Liver (tissue), 8 donors: ENCODE measurements at regions not wholly inside any gene's neighbourhood (a gene's known extent, or its start where the extent isn't known, plus 50 kb on each side); places are given as distances from the start of the nearest gene placed in this dataset.

Source experiments
- DNase-seq: peaks from one replicate; pipeline ENCODE4 v3.0.0-alpha.2; 2017; ENCODE audit warnings: low spot score
- H3K27ac ChIP-seq, 2 donors: one replicate each; pipeline ENCODE4 v1.7.0; 2013; ENCODE audit warnings: inconsistent platforms in 2 of 2, low read length in 2 of 2, control low read depth in 1 of 2, low read depth in 1 of 2, mild to moderate bottlenecking in 1 of 2
- H3K27me3 ChIP-seq, 4 donors: one replicate each; pipeline versions ENCODE4 v1.6.1 to v1.7.0; 2013; ENCODE audit warnings: low read length in 3 of 4, inconsistent platforms in 1 of 4, mild to moderate bottlenecking in 1 of 4, moderate library complexity in 1 of 4; ENCODE audit not compliant: control insufficient read depth in 4 of 4, insufficient read depth in 4 of 4
- H3K36me3 ChIP-seq, 4 donors: one replicate each; pipeline versions ENCODE4 v1.6.1 to v1.7.0; 2013; ENCODE audit warnings: low read length in 3 of 4, mild to moderate bottlenecking in 3 of 4, low read depth in 1 of 4, moderate library complexity in 1 of 4; ENCODE audit not compliant: control insufficient read depth in 4 of 4, insufficient read depth in 3 of 4
- H3K4me1 ChIP-seq, 4 donors: one replicate each; pipeline versions ENCODE4 v1.6.1 to v1.7.0; 2013; ENCODE audit warnings: low read length in 3 of 4, mild to moderate bottlenecking in 3 of 4, moderate library complexity in 1 of 4; ENCODE audit not compliant: control insufficient read depth in 4 of 4, insufficient read depth in 4 of 4
- H3K4me3 ChIP-seq, 3 donors: one replicate each; pipeline versions ENCODE4 v1.6.1 to v1.7.0; 2013; ENCODE audit warnings: low read length in 3 of 3, control low read depth in 1 of 3, low read depth in 1 of 3, mild to moderate bottlenecking in 1 of 3
- H3K9ac ChIP-seq, 2 donors: one replicate each; pipeline ENCODE4 v1.7.0; 2013; ENCODE audit warnings: low read length in 2 of 2, mild to moderate bottlenecking in 2 of 2, moderate library complexity in 2 of 2, control low read depth in 1 of 2, low read depth in 1 of 2
- H3K9me3 ChIP-seq, 4 donors: one replicate each; pipeline versions ENCODE4 v1.6.1 to v1.7.0; 2013; ENCODE audit warnings: low read length in 3 of 4; ENCODE audit not compliant: control insufficient read depth in 4 of 4
- ATF3 ChIP-seq: IDR thresholded peaks from 2 replicates; pipeline ENCODE4 v1.6.1; 2016; ENCODE audit warnings: antibody characterized with exemption
- CTCF ChIP-seq: fragments of 150-350 bp; IDR thresholded peaks from 2 replicates; pipeline ENCODE4 v1.5.1; 2017; ENCODE audit warnings: improper control_type of control experiment, low read depth, low read length; ENCODE audit not compliant: missing input control
- EGR1 ChIP-seq, 2 donors: IDR thresholded peaks; 2 replicates each; pipeline ENCODE4 v1.6.1; 2016 to 2018; ENCODE audit warnings: antibody characterized with exemption in 2 of 2, low read depth in 2 of 2
- FOXA1 ChIP-seq: IDR thresholded peaks from 2 replicates; pipeline ENCODE4 v1.6.1; 2016; ENCODE audit warnings: antibody characterized with exemption
- FOXA2 ChIP-seq: IDR thresholded peaks from 2 replicates; pipeline ENCODE4 v1.6.1; 2016; ENCODE audit warnings: antibody characterized with exemption
- GABPA ChIP-seq, 2 donors: IDR thresholded peaks in 1 of 2; conservative IDR thresholded peaks in 1 of 2; 2 replicates each; pipeline ENCODE4 v1.6.1; 2016; ENCODE audit warnings: antibody characterized with exemption in 2 of 2, mild to moderate bottlenecking in 1 of 2, moderate library complexity in 1 of 2
- HNF4A ChIP-seq, 2 donors: conservative IDR thresholded peaks; 2 replicates each; pipeline ENCODE4 v1.6.1; 2016; ENCODE audit warnings: antibody characterized with exemption in 2 of 2, mild to moderate bottlenecking in 2 of 2
- HNF4G ChIP-seq: IDR thresholded peaks from 2 replicates; pipeline ENCODE4 v1.6.1; 2016; ENCODE audit warnings: antibody characterized with exemption
- MAX ChIP-seq: IDR thresholded peaks from 2 replicates; pipeline ENCODE4 v1.6.1; 2016; ENCODE audit warnings: antibody characterized with exemption
- RAD21 ChIP-seq, 2 donors: IDR thresholded peaks; 2 replicates each; pipeline ENCODE4 v1.6.1; 2016; ENCODE audit warnings: antibody characterized with exemption in 2 of 2, mild to moderate bottlenecking in 2 of 2
- REST ChIP-seq: IDR thresholded peaks from 2 replicates; pipeline ENCODE4 v1.6.1; 2016; ENCODE audit warnings: antibody characterized with exemption, mild to moderate bottlenecking
- RXRA ChIP-seq, 2 donors: IDR thresholded peaks; 2 replicates each; pipeline ENCODE4 v1.6.1; 2017 to 2018; ENCODE audit warnings: antibody characterized with exemption in 2 of 2, mild to moderate bottlenecking in 1 of 2
- SP1 ChIP-seq: IDR thresholded peaks from 2 replicates; pipeline ENCODE4 v1.6.1; 2018; ENCODE audit warnings: antibody characterized with exemption, mild to moderate bottlenecking
- TAF1 ChIP-seq: conservative IDR thresholded peaks from 2 replicates; pipeline ENCODE4 v1.6.1; 2016; ENCODE audit warnings: antibody characterized with exemption, mild to moderate bottlenecking
- YY1 ChIP-seq: IDR thresholded peaks from 2 replicates; pipeline ENCODE4 v1.6.1; 2016; ENCODE audit warnings: antibody characterized with exemption, mild to moderate bottlenecking
- ZBTB33 ChIP-seq: IDR thresholded peaks from 2 replicates; pipeline ENCODE4 v1.6.1; 2016; ENCODE audit warnings: antibody characterized with exemption
- WGBS: extraction: QIAGEN DNeasy Blood & Tissue Kit; methylation state at CpG from one replicate; pipeline ENCODE4 v1.1.7; 2013; 5-methylcytosine and 5-hydroxymethylcytosine counted together
- donor health status: healthy.
- donor health status: healthy.
- donor health status: healthy.
- donor health status: healthy.
- donor health status: healthy.

- Histone ChIP-seq H3K27me3 (no peaks in the 10 kb centered on the region), H3K9me3 (no peaks in the 10 kb centered on the region), H3K9ac (no peak overlapping the region), H3K4me1 (no peaks in the 10 kb centered on the region), H3K27ac (no peak overlapping the region), H3K4me3 (no peak overlapping the region), H3K36me3 (no peaks in the 10 kb centered on the region)
- DNase-seq: no peak
- 67% methylated on average over 1 of the region's 1 CpG for WGBS
- TF ChIP-seq FOXA2 (no peak), RXRA (IDR thresholded peaks at IDR 0.05) (no peak), MAX (no peak), SP1 (no peak), ATF3 (no peak), REST (no peak), GABPA (IDR thresholded peaks at IDR 0.05 in 1 of 2, conservative IDR thresholded peaks at IDR 0.05 in 1 of 2) (no peak), RAD21 (IDR thresholded peaks at IDR 0.05) (no peak), YY1 (no peak), TAF1 (no peak), CTCF (no peak), FOXA1 (no peak), EGR1 (IDR thresholded peaks at IDR 0.05; ENCODE audit: low read depth in 2 of 2) (no peak), ZBTB33 (no peak)
Measured at GRCh38 chr1:186564582-186564981, 103.7 kb upstream of the PDC start.

GRCh38 chr1:186559601-186560116 lies 98.7 kb upstream of the PDC start:
- no peaks in the 10 kb centered on the region for H3K4me1 ChIP-seq
- H3K27ac ChIP-seq: no peak overlapping the region
- no peak for DNase-seq
- no peak overlapping the region for H3K4me3 ChIP-seq
- H3K9ac ChIP-seq: no peak overlapping the region
- H3K36me3 ChIP-seq: no peaks in the 10 kb centered on the region
- no peaks in the 10 kb centered on the region for H3K9me3 ChIP-seq
- H3K27me3 ChIP-seq: no peaks in the 10 kb centered on the region
- TF ChIP-seq ATF3 (no peak), REST (no peak), HNF4A (conservative IDR thresholded peaks at IDR 0.05) (no peak), FOXA1 (no peak), SP1 (no peak), HNF4G (no peak), CTCF (no peak)
- WGBS: 81% methylated on average over 6 of the region's 6 CpGs
